ENCODE measurements at regions not wholly inside any gene's neighbourhood (a gene's known extent, or its start where the extent isn't known, plus 50 kb on each side); places are given as distances from the start of the nearest gene placed in this dataset.

- H4K8ac ChIP-seq (ENCODE audit: extremely low read depth, insufficient read depth, low read length): no peak overlapping the region
- no peaks in the 10 kb centered on the region for H3K36me3 ChIP-seq (ENCODE audit: control insufficient read depth in 2 of 4, insufficient read depth in 4 of 4, low read length in 3 of 4)
- FAIRE-seq (no peak), DNase-seq (ENCODE audit: low read depth in 1 of 2, low spot score in 2 of 2) (no peak)
- no peak overlapping the region for H4K5ac ChIP-seq (ENCODE audit: insufficient read length, low read depth, low read length)
- H4K20me1 ChIP-seq (replicated peaks in 1 of 2; ENCODE audit: control insufficient read depth in 1 of 2, insufficient read depth in 2 of 2, low read length in 2 of 2): no peaks in the 10 kb centered on the region
- no peak overlapping the region for H2AK5ac ChIP-seq (ENCODE audit: low read depth, low read length)
- H3K23me2 ChIP-seq (ENCODE audit: low read depth, low read length): no peaks in the 10 kb centered on the region
- no peak overlapping the region for H2BK15ac ChIP-seq (ENCODE audit: low read length)
- no peak overlapping the region for H3K9ac ChIP-seq (replicated peaks in 1 of 4; ENCODE audit: extremely low read depth in 1 of 4, low read depth in 3 of 4, low read length in 3 of 4)
- H3K56ac ChIP-seq (replicated peaks; ENCODE audit: insufficient read length, low read depth, low read length): no peak overlapping the region
- H3K4ac ChIP-seq (replicated peaks; ENCODE audit: insufficient read length, low read depth, low read length): no peak overlapping the region
- H3K79me2 ChIP-seq (ENCODE audit: control insufficient read depth in 1 of 2, insufficient read depth in 2 of 2, low read length in 2 of 2): no peaks in the 10 kb centered on the region
- H2BK5ac ChIP-seq (ENCODE audit: low read depth, low read length): no peak overlapping the region
- POLR2A ChIA-PET (ENCODE audit: partially characterized antibody): no interaction called here
- TF ChIP-seq CTCF (IDR thresholded peaks at IDR 0.05; ENCODE audit: control extremely low read depth in 1 of 3, insufficient read depth in 1 of 3, low read depth in 1 of 3, low read length in 3 of 3): peak in 1 of 3 experiments; percentile 1; a peak in 1 of 4 replicates
- no peak for TF ChIP-seq USF2 (IDR thresholded peaks at IDR 0.05; ENCODE audit: low read length)
- TF ChIP-seq HDAC2 (IDR thresholded peaks at IDR 0.05; ENCODE audit: borderline replicate concordance in 1 of 2, low read depth in 2 of 2, low read length in 2 of 2): no peak
- no peaks in the 10 kb centered on the region for H3K79me1 ChIP-seq (ENCODE audit: low read depth, low read length)
- H2BK12ac ChIP-seq (ENCODE audit: low read depth, low read length): no peak overlapping the region
- no peak overlapping the region for H2BK120ac ChIP-seq (replicated peaks; ENCODE audit: low read depth, low read length)
- H2AFZ ChIP-seq (ENCODE audit: low read length): no peak overlapping the region
- 82% methylated on average over 5 of the region's 5 CpGs; no CpG with 5 or more reads in 1 of the 2 experiments for WGBS, 2 experiments (ENCODE audit: extremely low coverage in 1 of 2, insufficient coverage in 1 of 2, insufficient read length in 1 of 2, insufficient replicate concordance in 2 of 2, low coverage in 1 of 2, low lambda C conversion rate in 2 of 2, missing lambda C conversion rate in 1 of 2)
- H3K23ac ChIP-seq (ENCODE audit: insufficient read length): no peak overlapping the region
- H2BK20ac ChIP-seq (ENCODE audit: low read length): no peak overlapping the region
- H3K27ac ChIP-seq (ENCODE audit: low read depth, low read length): no peak overlapping the region
- H3K4me1 ChIP-seq (replicated peaks in 1 of 4; ENCODE audit: control insufficient read depth in 3 of 4, insufficient read depth in 4 of 4, low read length in 3 of 4): peaks cover 0 to 4% (median 0%) of the 10 kb centered on the region in 4 experiments; a peak in 2 of 7 replicates
- H3K18ac ChIP-seq (ENCODE audit: extremely low read depth, low read length): no peak overlapping the region
- H3K4me3 ChIP-seq (ENCODE audit: extremely low read depth in 1 of 4, insufficient read depth in 2 of 4, low read depth in 3 of 4, low read length in 4 of 4): no peak overlapping the region
- no peaks in the 10 kb centered on the region for H3K9me3 ChIP-seq (ENCODE audit: insufficient read depth in 2 of 2, low read depth in 1 of 2, low read length in 1 of 2)
- no peaks in the 10 kb centered on the region for H3K27me3 ChIP-seq (replicated peaks in 1 of 4; ENCODE audit: control insufficient read depth in 3 of 4, extremely low read depth in 1 of 4, insufficient read depth in 3 of 4, low read length in 3 of 4)
- CTCF ChIA-PET (ENCODE audit: partially characterized antibody): interaction anchor here (0.6 to 3.3 kb wide), 3 partner anchors 8 to 207 kb away, joined by 4 to 10 read pairs (median 4); no protein-coding TSS in a partner anchor
- no peak overlapping the region for H3K4me2 ChIP-seq (ENCODE audit: insufficient read depth in 1 of 2, low read depth in 2 of 2, low read length in 2 of 2)
- H3K14ac ChIP-seq (ENCODE audit: insufficient read length): no peak overlapping the region
- no peak overlapping the region for H4K91ac ChIP-seq (replicated peaks; ENCODE audit: insufficient read length, low read length)
These were observed 194.3 kb downstream of the NSUN3 start for GRCh38 chr3:94256888-94257813.

Measured in H1 (cell line).